GM23248 (cell line): ENCODE measurements at regions not wholly inside any gene's neighbourhood (a gene's known extent, or its start where the extent isn't known, plus 50 kb on each side); places are given as distances from the start of the nearest gene placed in this dataset.

Experiments used
- EZH2 ChIP-seq: fragments of 200-600 bp; sonication (generic); IDR thresholded peaks from 2 replicates; pipeline ENCODE4 v1.6.1; 2018; ENCODE audit warnings: antibody characterized with exemption, mild to moderate bottlenecking; ENCODE audit not compliant: insufficient read depth, poor library complexity, severe bottlenecking
- EZH2phosphoT487 ChIP-seq: fragments of 200-600 bp; sonication (generic); IDR thresholded peaks from 2 replicates; pipeline ENCODE4 v1.6.1; 2018; ENCODE audit warnings: antibody characterized with exemption, moderate library complexity, mild to moderate bottlenecking, low read depth; ENCODE audit not compliant: insufficient read depth

DNA sequence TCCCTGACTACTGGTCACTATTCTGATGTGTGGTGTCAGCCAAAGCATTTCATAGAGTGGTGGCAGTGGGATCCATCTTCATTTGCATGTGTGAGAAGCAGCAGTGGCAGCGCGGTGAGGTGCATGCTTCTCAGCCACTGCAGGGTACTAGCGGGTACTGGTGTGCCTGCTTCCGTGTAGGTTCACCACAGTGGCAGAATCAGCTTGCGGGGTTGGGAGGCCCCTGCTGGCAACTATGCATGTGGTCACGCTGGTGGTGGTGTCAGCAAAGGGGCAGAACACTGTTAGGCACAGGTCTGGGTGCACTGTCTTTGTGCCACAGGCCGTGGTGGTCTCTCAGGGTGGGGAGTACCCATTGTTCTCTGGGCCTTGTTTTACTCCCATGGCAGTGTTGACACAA is 286.4 kb upstream of the TENM4 start:
- TF ChIP-seq EZH2: no peak
- TF ChIP-seq EZH2phosphoT487: no peak
